ENCODE measurements at regions not wholly inside any gene's neighbourhood (a gene's known extent, or its start where the extent isn't known, plus 50 kb on each side); places are given as distances from the start of the nearest gene placed in this dataset.

- H3K36me3 ChIP-seq (ENCODE audit: control insufficient read depth in 2 of 4, insufficient read depth in 4 of 4, low read length in 3 of 4): no peaks in the 10 kb centered on the region
- no peak overlapping the region for H2AFZ ChIP-seq (ENCODE audit: low read length)
- H3K56ac ChIP-seq (replicated peaks; ENCODE audit: insufficient read length, low read depth, low read length): no peak overlapping the region
- no peak overlapping the region for H2AK5ac ChIP-seq (ENCODE audit: low read depth, low read length)
- H3K79me2 ChIP-seq (ENCODE audit: control insufficient read depth in 1 of 2, insufficient read depth in 2 of 2, low read length in 2 of 2): no peaks in the 10 kb centered on the region
- no peaks in the 10 kb centered on the region for H3K79me1 ChIP-seq (ENCODE audit: low read depth, low read length)
- H4K91ac ChIP-seq (replicated peaks; ENCODE audit: insufficient read length, low read length): no peak overlapping the region
- no peak overlapping the region for H4K5ac ChIP-seq (ENCODE audit: insufficient read length, low read depth, low read length)
- H2BK12ac ChIP-seq (ENCODE audit: low read depth, low read length): no peak overlapping the region
- H3K27ac ChIP-seq (ENCODE audit: low read depth, low read length): no peak overlapping the region
- H3K14ac ChIP-seq (ENCODE audit: insufficient read length): no peak overlapping the region
- no peaks in the 10 kb centered on the region for H3K27me3 ChIP-seq (replicated peaks in 1 of 4; ENCODE audit: control insufficient read depth in 3 of 4, extremely low read depth in 1 of 4, insufficient read depth in 3 of 4, low read length in 3 of 4)
- H4K8ac ChIP-seq (ENCODE audit: extremely low read depth, insufficient read depth, low read length): no peak overlapping the region
- H3K4me3 ChIP-seq (ENCODE audit: extremely low read depth in 1 of 4, insufficient read depth in 2 of 4, low read depth in 3 of 4, low read length in 4 of 4): no peak overlapping the region
- no peak overlapping the region for H3K9ac ChIP-seq (replicated peaks in 1 of 4; ENCODE audit: extremely low read depth in 1 of 4, low read depth in 3 of 4, low read length in 3 of 4)
- no peak overlapping the region for H3K4me2 ChIP-seq (ENCODE audit: insufficient read depth in 1 of 2, low read depth in 2 of 2, low read length in 2 of 2)
- H3K4ac ChIP-seq (replicated peaks; ENCODE audit: insufficient read length, low read depth, low read length): no peak overlapping the region
- ChIA-PET POLR2A (ENCODE audit: partially characterized antibody) (no interaction called here), CTCF (ENCODE audit: partially characterized antibody) (no interaction called here)
- DNase-seq (ENCODE audit: low read depth in 1 of 2, low spot score in 2 of 2) (no peak), FAIRE-seq (no peak)
- H3K9me3 ChIP-seq (ENCODE audit: insufficient read depth in 2 of 2, low read depth in 1 of 2, low read length in 1 of 2): peaks cover 2 to 11% of the 10 kb centered on the region in 2 experiments; a peak in 3 of 4 replicates
- no peaks in the 10 kb centered on the region for H4K20me1 ChIP-seq (replicated peaks in 1 of 2; ENCODE audit: control insufficient read depth in 1 of 2, insufficient read depth in 2 of 2, low read length in 2 of 2)
- 100% methylated on average over 1 of the region's 1 CpG; no CpG with 5 or more reads in 1 of the 2 experiments for WGBS, 2 experiments (ENCODE audit: extremely low coverage in 1 of 2, insufficient coverage in 1 of 2, insufficient read length in 1 of 2, insufficient replicate concordance in 2 of 2, low coverage in 1 of 2, low lambda C conversion rate in 2 of 2, missing lambda C conversion rate in 1 of 2)
- H2BK20ac ChIP-seq (ENCODE audit: low read length): no peak overlapping the region
- no peak overlapping the region for H2BK120ac ChIP-seq (replicated peaks; ENCODE audit: low read depth, low read length)
- no peak overlapping the region for H3K18ac ChIP-seq (ENCODE audit: extremely low read depth, low read length)
- no peaks in the 10 kb centered on the region for H3K23me2 ChIP-seq (ENCODE audit: low read depth, low read length)
- H3K23ac ChIP-seq (ENCODE audit: insufficient read length): no peak overlapping the region
- no peak for TF ChIP-seq KDM5A (IDR thresholded peaks at IDR 0.05; ENCODE audit: low read length)
- no peak for TF ChIP-seq POLR2AphosphoS5 (IDR thresholded peaks at IDR 0.05; ENCODE audit: low read depth, low read length)
- TF ChIP-seq FOSL1 (IDR thresholded peaks at IDR 0.05; ENCODE audit: insufficient read depth, low read depth, low read length): no peak
- TF ChIP-seq TBP (IDR thresholded peaks at IDR 0.05; ENCODE audit: low read depth, low read length): no peak
- TF ChIP-seq TAF1 (IDR thresholded peaks at IDR 0.05; ENCODE audit: low read depth, low read length): no peak
- TF ChIP-seq SUZ12 (IDR thresholded peaks at IDR 0.05; ENCODE audit: low read length): no peak
- no peak for TF ChIP-seq RFX5 (IDR thresholded peaks at IDR 0.05; ENCODE audit: borderline replicate concordance, low read depth, low read length)
- no peak for TF ChIP-seq SAP30 (IDR thresholded peaks at IDR 0.05; ENCODE audit: insufficient read depth, insufficient replicate concordance, low read length)
- no peak for TF ChIP-seq JUND (IDR thresholded peaks at IDR 0.05; ENCODE audit: low read length)
- TF ChIP-seq SIN3A (conservative IDR thresholded peaks at IDR 0.05 in 1 of 2, IDR thresholded peaks at IDR 0.05 in 1 of 2; ENCODE audit: low read depth in 1 of 2, low read length in 2 of 2): no peak
- TF ChIP-seq GABPA (IDR thresholded peaks at IDR 0.05; ENCODE audit: borderline replicate concordance, insufficient read depth, low read length): no peak
- H2BK15ac ChIP-seq (ENCODE audit: low read length): no peak overlapping the region
- H2BK5ac ChIP-seq (ENCODE audit: low read depth, low read length): no peak overlapping the region
- H3K4me1 ChIP-seq (replicated peaks in 1 of 4; ENCODE audit: control insufficient read depth in 3 of 4, insufficient read depth in 4 of 4, low read length in 3 of 4): no peaks in the 10 kb centered on the region
Observed at GRCh38 chr4:33685939-33686338, 2558.4 kb downstream of the ARAP2 start.
